ENCODE measurements at regions not wholly inside any gene's neighbourhood (a gene's known extent, or its start where the extent isn't known, plus 50 kb on each side); places are given as distances from the start of the nearest gene placed in this dataset.

DNA sequence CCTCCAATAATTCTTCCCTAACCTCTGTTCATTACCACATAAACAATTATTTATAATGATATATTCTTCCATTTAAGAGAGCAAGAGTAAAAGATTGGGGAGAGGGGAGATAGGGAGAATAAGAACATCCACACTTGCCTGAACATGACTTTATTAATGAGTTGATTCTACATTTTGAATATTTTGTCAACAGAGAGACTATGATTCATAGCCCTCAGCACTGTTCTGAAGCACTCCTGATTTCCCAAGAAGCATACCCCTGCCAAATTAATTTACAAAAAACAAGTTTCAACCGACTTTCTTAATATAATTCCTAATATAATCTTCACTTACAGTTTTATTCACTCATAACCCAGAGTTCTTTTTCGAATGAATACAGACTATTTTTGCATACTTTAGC is 828.8 kb downstream of the ROBO2 start:
- no peak for DNase-seq (ENCODE audit: low read depth)

DNA sequence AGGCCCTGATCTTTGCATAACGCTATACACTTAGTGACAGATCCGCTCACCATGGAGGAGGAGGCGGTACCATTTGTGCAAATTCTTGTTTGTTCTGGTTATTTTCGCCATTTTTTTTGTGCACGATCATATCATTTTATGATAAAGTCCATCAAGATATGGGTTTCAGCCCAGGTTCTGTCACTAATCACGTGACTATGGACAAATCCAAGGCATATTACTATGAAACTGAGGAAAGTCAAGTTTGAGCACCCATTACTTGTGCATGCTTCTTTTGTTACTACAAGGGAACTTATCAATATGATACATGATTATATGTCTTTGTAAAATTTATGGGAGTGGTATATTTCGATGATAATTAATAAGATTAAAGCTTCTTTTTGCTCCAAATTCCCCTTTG is 829.5 kb downstream of the ROBO2 start:
- no peak for DNase-seq (ENCODE audit: low read depth)

DNA sequence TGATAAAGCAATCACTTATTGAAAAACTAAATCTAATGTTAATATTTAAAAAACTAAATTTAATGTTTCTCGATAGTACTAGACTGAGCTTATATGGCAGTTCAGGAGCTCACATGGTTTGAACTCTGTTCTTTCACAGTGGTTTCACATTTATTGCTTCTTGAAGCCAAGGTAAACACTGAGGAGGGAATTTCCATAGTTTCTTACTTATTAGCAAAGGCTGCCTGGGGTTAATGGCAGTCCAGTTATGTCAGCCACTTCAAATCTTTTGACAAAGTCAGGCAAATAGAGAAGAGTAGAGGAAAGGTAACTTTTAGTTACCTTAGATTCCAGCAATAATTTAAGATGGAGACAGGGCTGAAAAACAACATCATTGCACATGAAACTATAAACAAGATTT is 831.5 kb downstream of the ROBO2 start:
- no peak for DNase-seq (ENCODE audit: low read depth)

DNA sequence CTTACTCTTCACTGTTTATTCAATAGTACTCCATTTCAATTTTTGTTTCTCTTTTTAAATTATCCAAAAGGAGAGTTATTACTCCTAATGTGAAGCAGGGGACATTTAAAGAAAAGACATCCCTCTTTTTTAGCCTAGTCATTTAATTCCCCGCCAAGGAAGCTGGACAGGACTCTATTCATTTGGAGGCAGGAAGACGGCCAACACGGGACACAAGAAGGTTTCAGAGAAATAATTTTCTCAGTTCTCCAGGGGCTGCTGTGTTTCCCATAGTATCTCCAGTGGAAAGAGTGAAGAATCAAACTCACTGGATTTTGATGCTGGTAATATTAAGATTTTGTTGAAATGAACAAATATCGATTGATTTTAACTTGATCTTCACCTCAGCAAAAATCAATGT is 833.7 kb downstream of the ROBO2 start:
- no peak for DNase-seq (ENCODE audit: low read depth)

DNA sequence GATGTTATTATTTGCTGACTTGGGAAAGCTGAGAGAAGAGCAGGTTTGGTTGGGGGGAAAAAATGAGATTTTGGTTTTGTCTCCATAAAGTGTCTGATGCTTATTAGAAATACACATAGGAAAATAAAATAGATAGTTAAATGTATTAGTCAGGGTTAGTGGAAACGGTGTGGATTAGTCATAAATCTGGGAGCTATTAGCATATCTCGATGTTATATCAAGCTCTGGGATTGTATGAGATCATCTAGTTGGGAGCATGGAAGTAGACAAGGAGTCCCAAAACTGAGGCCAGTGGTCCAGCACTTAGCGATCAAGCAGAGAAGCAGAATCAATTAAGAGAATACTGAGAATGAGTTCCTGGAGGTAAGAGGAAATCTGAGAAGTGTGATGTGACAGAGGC is 845.5 kb downstream of the ROBO2 start:
- peak; percentile 53 for DNase-seq (ENCODE audit: low read depth)

DNA sequence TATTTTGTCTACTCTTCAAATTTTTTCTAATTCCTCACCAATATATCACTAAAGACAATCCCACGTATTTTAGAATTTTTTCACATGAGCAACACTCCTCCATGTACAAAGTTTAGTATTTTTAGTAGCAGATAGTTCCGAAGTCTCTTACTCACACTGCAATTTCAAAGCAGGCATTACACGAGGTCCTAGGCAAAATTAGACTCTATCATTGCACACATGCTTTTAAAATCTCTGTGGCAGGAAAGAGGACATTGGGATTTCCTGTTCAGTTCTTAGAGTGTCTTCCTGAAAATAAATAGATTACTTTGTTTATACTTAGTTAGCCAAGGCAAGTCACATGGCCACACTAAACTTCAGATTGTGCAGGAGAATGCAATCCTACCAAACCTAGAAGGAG is 847.7 kb downstream of the ROBO2 start:
- DNase-seq (ENCODE audit: low read depth), result peak; percentile 69

DNA sequence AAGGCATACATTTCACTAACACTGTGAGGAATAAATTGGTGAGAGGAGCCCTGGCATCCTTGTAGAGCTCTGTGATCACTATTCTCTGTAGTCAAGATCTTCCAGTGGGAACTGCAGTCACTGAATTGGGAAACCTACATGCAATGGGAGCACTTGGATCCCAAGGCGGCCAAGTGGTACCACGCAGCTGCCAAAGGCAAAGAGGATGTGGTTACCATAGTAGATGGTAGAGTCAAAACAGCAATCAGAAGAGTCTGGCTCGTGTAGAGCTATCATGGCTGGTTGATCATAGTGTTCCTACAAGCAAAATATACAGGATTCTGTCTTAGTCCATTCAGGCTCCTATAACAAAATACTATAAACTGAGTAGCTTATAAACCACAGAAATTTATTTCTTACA is 849.7 kb downstream of the ROBO2 start:
- DNase-seq (ENCODE audit: low read depth), result no peak

DNA sequence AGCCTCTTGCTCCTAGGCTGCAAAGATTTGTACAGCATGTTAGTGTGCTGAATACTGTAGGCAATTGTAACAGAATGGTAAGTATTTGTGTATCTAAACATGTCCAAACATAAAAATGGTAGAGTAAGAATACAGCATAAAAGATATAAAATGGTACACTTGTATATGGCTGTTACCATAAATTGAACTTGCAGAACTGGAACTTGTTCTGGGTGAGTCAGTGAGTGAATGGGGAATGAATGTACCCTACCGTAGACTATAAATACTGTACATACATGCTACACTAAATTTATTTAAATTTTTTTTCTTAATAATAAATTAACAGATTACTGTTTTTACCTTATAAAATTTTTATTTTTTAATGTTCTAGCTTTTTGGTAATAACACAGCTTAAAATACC is 858.7 kb downstream of the ROBO2 start:
- DNase-seq (ENCODE audit: low read depth), result no peak

DNA sequence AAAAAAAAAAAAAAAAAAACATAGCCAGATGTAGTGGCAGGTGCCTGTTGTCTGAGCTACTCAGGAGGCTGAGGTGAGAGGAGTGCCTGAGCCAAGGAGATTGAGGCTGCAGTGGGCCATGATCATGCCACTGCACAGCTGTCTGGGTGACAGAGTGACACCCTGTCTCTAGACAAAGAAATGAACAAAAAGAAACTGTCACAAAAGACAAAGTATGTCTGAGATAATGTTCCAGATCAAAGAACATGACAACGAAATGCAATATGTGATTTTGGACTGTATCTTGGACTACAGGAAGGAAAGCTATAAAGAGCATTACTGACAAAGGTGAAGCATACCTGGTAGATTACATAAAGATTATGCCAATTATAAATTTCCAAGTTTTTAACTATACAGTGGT is 862.8 kb downstream of the ROBO2 start:
- DNase-seq (ENCODE audit: low read depth), result no peak

DNA sequence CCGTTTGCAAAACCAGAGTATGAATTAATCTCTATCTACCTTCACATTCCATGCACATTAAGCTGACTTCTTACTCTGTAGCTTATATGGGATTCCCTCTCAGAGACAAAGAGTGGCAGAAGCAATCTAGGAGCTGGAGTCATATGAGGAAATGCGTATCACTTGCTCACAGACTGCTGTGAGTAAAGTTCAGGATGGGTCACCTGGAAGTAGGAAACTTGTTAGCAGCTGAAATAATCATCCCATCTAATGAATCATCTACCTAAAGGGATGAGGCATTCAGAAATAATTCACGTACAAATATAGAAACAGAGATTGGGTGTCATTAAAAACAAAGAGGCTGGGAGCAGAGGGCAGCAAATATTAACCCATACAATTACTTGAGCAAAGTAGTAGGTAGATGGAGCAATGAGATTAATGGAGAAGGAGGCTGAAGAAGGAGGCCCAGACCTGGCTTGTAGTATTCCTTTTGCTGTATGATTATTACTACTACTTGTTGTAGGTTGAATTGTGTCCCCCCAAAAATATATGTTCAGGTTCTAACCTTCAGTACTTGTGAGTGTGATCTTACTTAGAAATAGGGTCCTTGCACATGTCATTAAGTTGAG is 866.3 kb downstream of the ROBO2 start:
- peak; percentile 9 for DNase-seq (ENCODE audit: low read depth)

DNA sequence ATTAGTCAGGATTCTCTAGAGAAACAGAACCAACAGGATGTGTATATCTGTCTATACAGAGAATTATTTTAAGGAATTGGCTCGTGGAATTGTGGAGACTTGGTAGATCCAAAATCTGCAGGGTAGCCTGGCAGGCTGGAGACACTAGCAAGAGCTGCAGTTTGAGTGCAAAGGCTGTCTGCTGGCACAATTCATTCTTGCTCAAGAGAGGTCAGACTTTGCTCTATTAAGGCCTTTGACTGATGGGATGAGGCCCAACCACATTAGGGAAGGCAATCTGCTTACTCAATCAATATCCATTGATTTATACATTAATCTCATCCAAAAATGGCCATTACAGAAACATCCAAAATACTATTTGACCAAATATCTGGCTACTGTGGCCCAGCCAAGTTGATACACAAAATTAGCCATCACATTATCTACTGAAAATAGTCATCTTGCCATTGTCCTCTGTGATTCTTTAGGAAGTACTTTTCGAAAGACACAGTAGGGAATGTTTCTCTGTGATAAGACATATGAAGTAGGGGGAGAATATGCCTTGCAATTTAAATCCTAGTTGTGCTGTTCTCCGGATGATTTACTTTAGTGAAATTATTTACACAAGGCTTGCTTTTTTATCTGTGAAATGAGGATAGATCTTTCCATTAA is 873.8 kb downstream of the ROBO2 start:
- DNase-seq (ENCODE audit: low read depth), result no peak

DNA sequence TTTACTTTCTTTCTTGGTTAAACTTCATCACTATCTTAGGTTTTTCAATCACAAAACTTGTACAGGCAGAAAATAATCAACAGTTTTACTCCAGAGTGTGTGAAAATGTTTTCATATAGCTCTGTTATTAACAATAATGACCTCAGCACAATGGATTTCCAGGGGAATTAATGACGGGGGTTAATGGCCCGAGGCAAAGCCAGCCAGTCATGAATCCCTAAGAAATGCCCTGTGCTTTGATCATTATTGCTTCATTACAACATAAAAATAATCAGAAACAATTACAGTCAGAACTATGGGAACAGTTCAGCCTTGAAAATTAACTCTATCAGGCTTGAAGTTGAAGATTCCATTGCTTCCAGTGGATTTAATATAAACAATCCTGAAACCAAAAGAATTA is 875.4 kb downstream of the ROBO2 start:
- DNase-seq (ENCODE audit: low read depth), result peak; percentile 3

DNA sequence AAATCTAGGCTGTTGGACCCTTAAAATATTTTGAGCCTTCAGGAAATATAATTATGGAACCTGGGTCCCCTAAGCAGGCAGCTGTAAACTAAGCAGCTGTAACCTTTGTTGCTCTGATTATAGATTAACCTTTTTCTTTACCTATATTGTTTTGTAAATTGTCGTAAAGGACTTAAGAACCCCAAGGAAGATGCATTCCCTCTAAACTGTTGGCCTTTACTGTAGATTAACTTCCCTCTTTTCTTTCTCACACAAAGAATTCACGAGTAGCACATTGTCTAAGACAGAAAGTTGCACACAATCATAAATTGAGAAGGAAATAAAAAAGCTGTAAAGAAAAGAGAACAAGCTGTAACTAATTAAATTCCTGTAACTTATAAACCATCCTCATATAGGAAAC is 877.3 kb downstream of the ROBO2 start:
- no peak for DNase-seq (ENCODE audit: low read depth)

DNA sequence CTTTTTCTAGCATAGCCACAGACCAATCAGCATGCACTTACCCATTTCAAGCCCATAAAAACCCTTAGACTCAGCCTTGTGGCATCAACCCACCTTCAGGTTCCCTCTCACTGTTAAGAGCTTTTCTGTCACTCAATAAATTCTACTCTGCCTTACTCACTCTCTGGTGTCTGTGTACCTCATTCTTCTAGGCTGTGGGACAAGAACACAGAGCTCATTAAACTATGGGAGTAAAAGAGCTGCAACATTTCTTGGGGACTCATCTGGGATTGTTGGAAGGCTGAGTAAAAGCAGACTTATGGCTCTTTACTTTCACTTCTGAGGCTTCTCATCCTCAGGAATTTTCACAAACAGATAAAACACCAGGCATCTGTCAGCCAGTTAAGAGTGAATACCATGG is 879.3 kb downstream of the ROBO2 start:
- peak; percentile 3 for DNase-seq (ENCODE audit: low read depth)

DNA sequence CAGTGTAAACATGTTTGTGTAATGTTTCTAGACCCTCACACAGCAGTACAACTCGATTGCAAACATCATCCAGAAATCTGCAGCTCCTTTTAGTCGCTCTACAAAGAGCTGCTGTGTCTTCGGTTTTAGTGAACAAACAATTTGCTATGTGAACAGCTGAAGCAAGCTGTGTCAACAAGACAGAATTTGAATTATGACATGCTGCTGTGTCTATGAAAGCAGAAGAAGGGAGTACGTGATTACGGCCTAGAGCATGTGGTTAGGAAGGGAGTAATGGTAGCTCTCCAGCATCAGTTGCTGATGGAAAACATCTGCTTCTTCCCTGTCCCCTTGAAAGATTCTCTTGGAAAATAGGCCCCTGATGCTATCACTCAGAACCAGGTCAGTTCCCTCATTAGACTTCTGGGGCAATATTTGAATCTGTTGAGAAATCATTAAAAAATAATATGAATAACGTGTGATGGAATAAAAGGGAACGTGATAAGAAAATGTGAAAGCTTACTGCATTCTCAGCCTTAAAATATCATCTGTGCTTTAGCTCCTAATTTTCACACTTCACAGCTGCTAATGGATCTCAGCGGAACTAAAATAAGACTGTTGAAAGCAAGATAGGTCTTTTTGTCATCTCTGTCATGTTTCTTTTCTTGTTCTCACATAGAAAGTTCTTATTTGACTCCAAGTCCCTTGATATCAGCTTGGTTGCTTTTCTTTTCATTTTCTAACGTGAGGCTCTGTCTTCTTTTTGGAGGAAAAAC is 891.5 kb downstream of the ROBO2 start:
- no peak for DNase-seq (ENCODE audit: low read depth)

DNA sequence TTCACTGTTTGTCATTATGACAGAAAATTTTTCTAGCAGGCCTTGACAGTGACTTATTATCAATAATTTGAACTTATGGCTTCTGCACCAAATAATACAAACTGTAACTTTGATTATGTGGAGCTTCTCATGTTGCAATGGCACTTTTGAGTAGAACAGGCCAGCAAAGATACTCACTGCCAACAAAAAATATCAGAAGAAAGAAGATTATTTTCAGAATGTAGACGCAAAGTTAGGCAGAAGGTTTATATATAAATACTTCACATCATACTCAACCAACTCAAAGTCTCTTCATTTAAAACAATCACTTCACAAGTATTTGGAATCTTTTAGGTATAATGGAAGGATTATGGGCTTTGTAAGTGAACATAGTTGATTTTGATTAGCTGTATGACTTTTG is 893.0 kb downstream of the ROBO2 start:
- DNase-seq (ENCODE audit: low read depth), result no peak

DNA sequence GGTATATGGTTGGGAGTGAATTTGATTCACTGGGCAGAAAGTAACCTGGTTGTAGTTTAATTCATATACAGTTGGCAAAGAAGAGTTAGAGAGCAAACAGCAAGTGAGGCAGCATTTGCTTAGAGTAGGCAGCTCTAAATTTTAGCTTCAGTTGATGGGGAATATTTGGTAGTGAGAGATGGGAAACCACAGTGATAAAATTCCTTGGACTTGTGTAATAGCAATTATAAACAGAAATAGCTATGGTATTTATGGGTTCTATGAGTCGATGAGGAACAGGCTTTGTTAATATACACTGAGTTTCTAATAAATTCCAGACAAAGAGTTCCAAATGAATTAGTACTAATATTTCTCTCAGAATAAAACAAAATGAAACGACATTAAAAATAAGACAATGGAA is 894.0 kb downstream of the ROBO2 start:
- peak; percentile 30 for DNase-seq (ENCODE audit: low read depth)

DNA sequence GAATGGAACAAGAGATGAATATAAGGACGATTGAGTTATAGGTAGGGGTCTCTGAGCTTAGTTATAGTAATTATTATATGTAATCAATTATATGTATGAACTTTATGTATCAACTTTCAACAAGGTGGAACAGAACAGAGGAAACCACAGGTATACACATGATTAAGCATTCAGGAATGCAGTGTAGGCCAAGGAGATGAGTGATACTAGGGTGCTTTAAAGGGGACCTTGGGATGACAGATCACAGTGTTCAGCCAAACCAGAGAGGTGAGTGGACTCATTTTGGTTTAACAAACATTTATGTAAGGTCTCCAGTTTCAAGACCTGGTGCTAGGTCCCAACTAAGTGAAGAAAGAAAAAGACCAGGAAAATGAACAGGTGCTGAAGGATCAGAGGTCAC is 895.5 kb downstream of the ROBO2 start:
- DNase-seq (ENCODE audit: low read depth), result no peak

DNA sequence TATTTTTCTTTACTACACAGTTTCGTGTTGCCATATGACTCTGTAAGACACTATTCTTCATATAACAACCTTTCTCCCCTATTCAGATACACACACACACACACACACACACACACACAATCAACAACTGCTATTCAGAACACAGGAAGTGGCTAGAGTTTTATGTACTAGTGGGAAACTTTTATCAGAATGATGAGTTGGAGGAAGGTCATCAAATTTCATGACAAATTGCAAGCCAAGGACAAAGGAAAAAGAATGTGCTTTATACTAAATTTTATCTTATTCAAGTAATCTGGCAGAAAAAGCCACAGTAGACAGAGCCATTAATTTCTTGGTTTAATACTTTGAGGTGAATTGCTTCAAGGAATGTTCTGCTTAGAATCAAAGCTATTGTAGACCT is 899.8 kb downstream of the ROBO2 start:
- peak; percentile 3 for DNase-seq (ENCODE audit: low read depth)

DNA sequence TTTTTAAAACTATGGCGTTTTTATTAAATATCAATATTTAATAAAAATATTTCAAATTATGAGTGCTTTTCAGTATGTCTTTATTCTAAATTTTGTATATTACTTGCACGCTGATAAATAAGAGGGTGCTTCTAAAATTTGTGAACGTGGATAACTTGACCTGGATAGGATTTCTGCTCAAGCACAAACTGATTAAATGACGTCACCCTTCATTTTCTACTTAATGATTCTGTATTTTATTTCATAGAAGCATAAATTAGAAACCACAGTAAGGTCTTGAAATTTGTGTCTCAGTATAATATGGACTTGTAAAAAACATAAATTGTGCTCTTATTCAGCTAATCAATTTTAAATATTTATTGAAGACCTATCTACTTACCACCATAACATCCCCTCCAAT is 903.7 kb downstream of the ROBO2 start:
- no peak for DNase-seq (ENCODE audit: low read depth)

DNA sequence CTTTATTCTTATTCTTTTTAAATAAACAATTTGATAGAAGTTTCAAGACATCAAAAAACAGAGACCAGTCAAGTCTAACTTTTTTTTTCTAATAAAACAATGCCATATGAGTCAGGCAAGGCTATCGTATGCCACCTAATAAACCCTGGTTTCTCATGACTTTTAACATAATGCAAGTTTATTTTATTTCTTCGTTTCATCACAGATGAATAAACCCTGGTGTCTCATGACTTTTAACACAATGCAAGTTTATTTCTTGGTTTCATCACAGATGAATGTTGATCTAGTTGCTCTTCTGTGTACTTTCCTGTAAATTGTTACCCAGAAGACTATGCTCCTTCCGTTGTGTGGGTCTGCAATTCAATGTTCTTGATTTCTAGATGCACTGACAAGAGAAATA is 905.4 kb downstream of the ROBO2 start:
- DNase-seq (ENCODE audit: low read depth), result no peak

DNA sequence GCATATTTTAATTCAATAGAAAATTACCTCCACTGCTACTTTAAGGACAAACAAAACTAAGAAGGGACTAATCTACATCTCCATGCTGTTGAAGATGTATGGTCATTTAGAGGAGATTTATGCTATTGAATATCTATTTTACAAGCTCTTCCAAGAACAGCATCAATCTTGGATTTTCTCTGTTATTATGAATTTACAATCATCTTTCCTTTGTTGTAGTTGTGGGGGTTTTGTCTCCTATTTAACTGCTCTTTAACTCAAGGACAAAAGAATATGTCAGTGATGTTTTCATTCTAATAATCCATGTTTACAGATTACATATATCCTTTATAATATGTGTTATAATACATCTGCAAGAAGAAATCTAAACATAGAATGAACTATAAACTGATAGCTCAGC is 907.8 kb downstream of the ROBO2 start:
- DNase-seq (ENCODE audit: low read depth), result no peak

DNA sequence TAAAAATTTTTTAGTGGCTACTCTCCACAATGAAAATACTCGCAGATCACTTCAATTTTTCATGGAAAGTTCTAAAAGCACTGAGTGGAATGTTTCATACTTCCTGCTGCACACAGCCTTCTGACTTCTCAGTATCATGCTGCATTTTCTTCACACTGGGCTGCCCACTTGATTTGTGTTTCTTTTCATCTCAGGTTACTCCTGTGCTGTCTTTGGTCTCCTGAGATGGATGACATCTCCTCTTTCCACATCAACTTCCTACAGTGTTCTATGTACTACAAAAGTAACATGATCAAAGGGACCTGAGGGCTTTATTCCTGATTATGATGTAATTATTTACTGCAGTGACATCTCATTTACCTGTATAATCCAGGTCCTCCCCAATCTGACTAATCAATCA is 927.7 kb downstream of the ROBO2 start:
- DNase-seq (ENCODE audit: low read depth), result no peak

DNA sequence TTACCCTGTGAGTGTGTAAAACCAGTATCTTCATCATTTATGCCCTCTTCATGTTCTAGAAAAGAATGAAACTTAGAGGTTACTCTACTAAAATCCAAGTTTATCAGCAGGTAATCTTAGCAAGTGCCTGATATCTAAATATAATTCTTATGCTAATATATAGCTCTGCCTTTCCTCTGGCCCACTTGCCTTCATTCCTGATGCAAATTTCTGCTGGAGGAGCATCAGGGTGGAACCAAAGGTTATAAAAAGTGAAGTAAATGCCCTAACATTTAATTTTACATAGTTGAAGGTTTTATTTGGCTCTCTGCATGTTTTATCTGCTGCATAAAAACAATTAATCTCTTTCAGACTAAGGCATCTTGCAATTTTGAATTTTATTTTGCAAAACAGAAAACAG is 936.2 kb downstream of the ROBO2 start:
- DNase-seq (ENCODE audit: low read depth), result no peak

All from EH (cell line).